Kidney (tissue), 13 donors: ENCODE measurements at regions not wholly inside any gene's neighbourhood (a gene's known extent, or its start where the extent isn't known, plus 50 kb on each side); places are given as distances from the start of the nearest gene placed in this dataset.

Experiments
- DNase-seq, 5 donors: peaks; one replicate each; pipeline ENCODE4 v3.0.0-alpha.2; 2013 to 2020
- FAIRE-seq: peaks from 2 replicates; lab custom pipeline; 2012; peaks lifted over from hg19 to GRCh38; lab: Jason Lieb, UNC
- H3K27ac ChIP-seq, 2 donors: one replicate each; pipeline ENCODE4 v1.7.0; 2013; ENCODE audit warnings: low read depth in 2 of 2, low read length in 2 of 2, inconsistent platforms in 1 of 2
- H3K27me3 ChIP-seq: one replicate; pipeline ENCODE4 v1.7.1; 2013; ENCODE audit warnings: low read length, inconsistent platforms; ENCODE audit not compliant: control insufficient read depth, insufficient read depth
- H3K36me3 ChIP-seq, 3 donors: one replicate each; pipeline versions ENCODE4 v1.7.0 to v1.7.1; 2013; ENCODE audit warnings: low read length in 3 of 3, control low read depth in 1 of 3, inconsistent platforms in 1 of 3; ENCODE audit not compliant: insufficient read depth in 3 of 3, control insufficient read depth in 2 of 3
- H3K4me1 ChIP-seq, 3 donors: one replicate each; pipeline versions ENCODE4 v1.7.0 to v1.7.1; 2013; ENCODE audit warnings: low read length in 3 of 3, inconsistent platforms in 1 of 3, low read depth in 1 of 3; ENCODE audit not compliant: control insufficient read depth in 2 of 3, insufficient read depth in 2 of 3
- H3K4me3 ChIP-seq, 3 donors: one replicate each; pipeline versions ENCODE4 v1.7.0 to v1.8.1; 2013; ENCODE audit warnings: low read length in 3 of 3, control low read depth in 1 of 3, inconsistent platforms in 1 of 3
- H3K9ac ChIP-seq, 3 donors: one replicate each; pipeline versions ENCODE4 v1.7.0 to v1.7.1; 2013; ENCODE audit warnings: low read length in 3 of 3, control low read depth in 1 of 3, inconsistent platforms in 1 of 3
- H3K9me3 ChIP-seq, 3 donors: one replicate each; pipeline versions ENCODE4 v1.7.0 to v1.7.1; 2013; ENCODE audit warnings: low read length in 3 of 3, control low read depth in 1 of 3, inconsistent platforms in 1 of 3; ENCODE audit not compliant: control insufficient read depth in 2 of 3, insufficient read depth in 1 of 3
- intact Hi-C: fragments of 100-400 bp; cut with DNase I; formaldehyde crosslinking; loops from one replicate; pipeline ENCODE4 v1.11.1; 2022
- TF ChIP-seq, protein P1 (sequence below): IDR thresholded peaks from 3 replicates; pipeline ENCODE4 v1.5.1; 2012; ENCODE audit warnings: mild to moderate bottlenecking, moderate library complexity, borderline replicate concordance; ENCODE audit not compliant: insufficient read depth; ENCODE audit errors: extremely low read depth
- donor health status: control.
- donor health status: control.
- donor health status: control.
- donor health status: control.
- donor health status: control.
- donor health status: DM: yes; HTN: yes; CAD: no.
- donor health status: Normal renal cell carcinoma (clear cell type).

- DNase-seq = no peak
Observed at GRCh38 chr6:21780141-21780540, 186.6 kb downstream of the SOX4 start.

DNA sequence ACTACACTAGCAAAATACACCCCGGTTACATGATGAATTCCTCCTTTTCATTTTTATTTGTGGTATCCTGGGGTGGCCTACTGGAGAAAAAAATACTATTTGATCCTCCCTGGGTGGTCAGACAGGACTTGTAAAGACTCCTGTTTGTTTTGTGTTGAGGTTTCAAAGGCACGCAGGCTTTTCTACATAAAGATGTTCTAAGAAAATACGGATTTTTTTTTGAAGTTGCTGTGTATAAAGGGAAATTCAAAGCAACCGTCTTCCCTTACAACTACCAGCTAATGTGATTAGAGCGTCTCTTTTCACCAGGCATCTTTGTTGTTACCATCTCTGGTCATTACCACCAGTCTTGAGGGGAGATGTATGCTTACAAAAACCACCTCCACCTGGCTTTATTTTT lies 187.1 kb downstream of the SOX4 start:
- H3K27ac ChIP-seq = no peak overlapping the region
- FAIRE-seq = no peak

More at GRCh38 chr6:21780141-21780540, 186.6 kb downstream of the SOX4 start:
- H3K9ac ChIP-seq = no peak overlapping the region
- peaks cover 0 to 3% (median 0%) of the 10 kb centered on the region in 3 donors for H3K4me1 ChIP-seq
- TF ChIP-seq, protein P1, sequence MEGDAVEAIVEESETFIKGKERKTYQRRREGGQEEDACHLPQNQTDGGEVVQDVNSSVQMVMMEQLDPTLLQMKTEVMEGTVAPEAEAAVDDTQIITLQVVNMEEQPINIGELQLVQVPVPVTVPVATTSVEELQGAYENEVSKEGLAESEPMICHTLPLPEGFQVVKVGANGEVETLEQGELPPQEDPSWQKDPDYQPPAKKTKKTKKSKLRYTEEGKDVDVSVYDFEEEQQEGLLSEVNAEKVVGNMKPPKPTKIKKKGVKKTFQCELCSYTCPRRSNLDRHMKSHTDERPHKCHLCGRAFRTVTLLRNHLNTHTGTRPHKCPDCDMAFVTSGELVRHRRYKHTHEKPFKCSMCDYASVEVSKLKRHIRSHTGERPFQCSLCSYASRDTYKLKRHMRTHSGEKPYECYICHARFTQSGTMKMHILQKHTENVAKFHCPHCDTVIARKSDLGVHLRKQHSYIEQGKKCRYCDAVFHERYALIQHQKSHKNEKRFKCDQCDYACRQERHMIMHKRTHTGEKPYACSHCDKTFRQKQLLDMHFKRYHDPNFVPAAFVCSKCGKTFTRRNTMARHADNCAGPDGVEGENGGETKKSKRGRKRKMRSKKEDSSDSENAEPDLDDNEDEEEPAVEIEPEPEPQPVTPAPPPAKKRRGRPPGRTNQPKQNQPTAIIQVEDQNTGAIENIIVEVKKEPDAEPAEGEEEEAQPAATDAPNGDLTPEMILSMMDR = no peak
- no peak for FAIRE-seq
- H3K36me3 ChIP-seq = no peaks in the 10 kb centered on the region
- H3K9me3 ChIP-seq = no peaks in the 10 kb centered on the region
- intact Hi-C loops = no loop called here
- H3K27ac ChIP-seq = no peak overlapping the region
- no peaks in the 10 kb centered on the region for H3K27me3 ChIP-seq
- H3K4me3 ChIP-seq = no peak overlapping the region

GRCh38 chr6:21781128-21781527 lies 187.6 kb downstream of the SOX4 start:
- no peak overlapping the region for H3K4me3 ChIP-seq
- no peak overlapping the region for H3K9ac ChIP-seq
- DNase-seq (no peak), FAIRE-seq (no peak)
- H3K4me1 ChIP-seq = peaks cover 0 to 3% (median 0%) of the 10 kb centered on the region in 3 donors
- H3K9me3 ChIP-seq = no peaks in the 10 kb centered on the region
- TF ChIP-seq, protein P1 = no peak
- no peaks in the 10 kb centered on the region for H3K27me3 ChIP-seq
- H3K36me3 ChIP-seq = no peaks in the 10 kb centered on the region
- no peak overlapping the region for H3K27ac ChIP-seq
- intact Hi-C loops = no loop called here

More for the DNA sequence above, 187.1 kb downstream of the SOX4 start:
- Histone ChIP-seq H3K9me3 (no peaks in the 10 kb centered on the region), H3K9ac (no peak overlapping the region), H3K4me3 (no peak overlapping the region), H3K27me3 (no peaks in the 10 kb centered on the region), H3K36me3 (no peaks in the 10 kb centered on the region), H3K4me1 (peaks cover 0 to 3% (median 0%) of the 10 kb centered on the region in 3 donors)
- TF ChIP-seq, protein P1 = no peak
- intact Hi-C loops = no loop called here
- no peak for DNase-seq

- TF ChIP-seq, protein P1 = no peak
- Histone ChIP-seq H3K27me3 (no peaks in the 10 kb centered on the region), H3K9ac (no peak overlapping the region), H3K4me1 (peaks cover 0 to 3% (median 0%) of the 10 kb centered on the region in 3 donors), H3K4me3 (no peak overlapping the region), H3K27ac (no peak overlapping the region), H3K9me3 (no peaks in the 10 kb centered on the region), H3K36me3 (no peaks in the 10 kb centered on the region)
- no peak for FAIRE-seq
- DNase-seq = no peak
- intact Hi-C loops = no loop called here
Observed at GRCh38 chr6:21785164-21785563, 191.6 kb downstream of the SOX4 start.
